Gastroesophageal sphincter (tissue), 4 donors: ENCODE measurements at regions not wholly inside any gene's neighbourhood (a gene's known extent, or its start where the extent isn't known, plus 50 kb on each side); places are given as distances from the start of the nearest gene placed in this dataset.

Experiments
- ATAC-seq: fragments of 150-250 bp; one replicate; pipeline ENCODE4 v1.9.1; 2016; ENCODE audit warnings: mild to moderate bottlenecking, moderate library complexity
- H3K27ac ChIP-seq, 4 donors: fragments of 200-600 bp; sonication (generic) in 3 of 4; 1 replicate in 3 of 4; 2 replicates in 1 of 4; pipeline ENCODE4 v1.5.1; 2016 to 2019
- H3K27me3 ChIP-seq: fragments of 200-600 bp; sonication (generic); one replicate; pipeline ENCODE4 v1.5.1; 2019
- H3K36me3 ChIP-seq, 2 donors: fragments of 200-600 bp; sonication (generic); one replicate each; pipeline ENCODE4 v1.5.1; 2019; ENCODE audit warnings: control low read depth in 1 of 2
- H3K4me1 ChIP-seq, 3 donors: fragments of 200-600 bp; sonication (generic); 1 replicate in 2 of 3; 2 replicates in 1 of 3; pipeline ENCODE4 v1.5.1; 2016 to 2019; ENCODE audit warnings: control low read depth in 2 of 3
- H3K4me3 ChIP-seq, 2 donors: fragments of 200-600 bp; sonication (generic); one replicate each; pipeline ENCODE4 v1.5.1; 2019; ENCODE audit warnings: mild to moderate bottlenecking in 1 of 2, moderate library complexity in 1 of 2
- H3K9me3 ChIP-seq, 3 donors: fragments of 200-600 bp; sonication (generic); one replicate each; pipeline ENCODE4 v1.5.1; 2017 to 2019; ENCODE audit warnings: control low read depth in 2 of 3
- EP300 ChIP-seq: sonication (generic); formaldehyde crosslinking; IDR thresholded peaks from one replicate; pipeline ENCODE4 v1.6.1; 2017; ENCODE audit warnings: antibody characterized with exemption, mild to moderate bottlenecking
- POLR2A ChIP-seq, 2 donors: fragments of 450-650 bp; IDR thresholded peaks; one replicate each; pipeline ENCODE4 v1.6.1; 2017; ENCODE audit warnings: antibody characterized with exemption in 2 of 2, mild to moderate bottlenecking in 2 of 2, moderate library complexity in 1 of 2
- POLR2AphosphoS5 ChIP-seq: sonication (generic); formaldehyde crosslinking; IDR thresholded peaks from one replicate; pipeline ENCODE4 v1.6.1; 2017; ENCODE audit warnings: antibody characterized with exemption
- WGBS, 2 donors: methylation state at CpG; one replicate each; pipeline ENCODE4 v1.1.5; 2018; ENCODE audit warnings: low coverage in 1 of 2; 5-methylcytosine and 5-hydroxymethylcytosine counted together
- TF ChIP-seq, protein P1 (sequence below), 4 experiments: fragments of 200-600 bp in 2 of 4; fragments of 450-650 bp in 2 of 4; sonication (generic) in 1 of 4; IDR thresholded peaks; one replicate each; pipeline ENCODE4 v1.5.1; 2017 to 2019; ENCODE audit warnings: antibody characterized with exemption in 4 of 4, mild to moderate bottlenecking in 2 of 4, moderate library complexity in 2 of 4

GRCh38 chr10:8150401-8150905 lies 96.0 kb downstream of the GATA3 start:
- H3K27ac ChIP-seq: no peak overlapping the region
- peaks cover 27% of the 10 kb centered on the region for H3K27me3 ChIP-seq
- no peaks in the 10 kb centered on the region for H3K4me1 ChIP-seq
- H3K9me3 ChIP-seq: no peaks in the 10 kb centered on the region
- TF ChIP-seq EP300: no peak
- TF ChIP-seq, protein P1, sequence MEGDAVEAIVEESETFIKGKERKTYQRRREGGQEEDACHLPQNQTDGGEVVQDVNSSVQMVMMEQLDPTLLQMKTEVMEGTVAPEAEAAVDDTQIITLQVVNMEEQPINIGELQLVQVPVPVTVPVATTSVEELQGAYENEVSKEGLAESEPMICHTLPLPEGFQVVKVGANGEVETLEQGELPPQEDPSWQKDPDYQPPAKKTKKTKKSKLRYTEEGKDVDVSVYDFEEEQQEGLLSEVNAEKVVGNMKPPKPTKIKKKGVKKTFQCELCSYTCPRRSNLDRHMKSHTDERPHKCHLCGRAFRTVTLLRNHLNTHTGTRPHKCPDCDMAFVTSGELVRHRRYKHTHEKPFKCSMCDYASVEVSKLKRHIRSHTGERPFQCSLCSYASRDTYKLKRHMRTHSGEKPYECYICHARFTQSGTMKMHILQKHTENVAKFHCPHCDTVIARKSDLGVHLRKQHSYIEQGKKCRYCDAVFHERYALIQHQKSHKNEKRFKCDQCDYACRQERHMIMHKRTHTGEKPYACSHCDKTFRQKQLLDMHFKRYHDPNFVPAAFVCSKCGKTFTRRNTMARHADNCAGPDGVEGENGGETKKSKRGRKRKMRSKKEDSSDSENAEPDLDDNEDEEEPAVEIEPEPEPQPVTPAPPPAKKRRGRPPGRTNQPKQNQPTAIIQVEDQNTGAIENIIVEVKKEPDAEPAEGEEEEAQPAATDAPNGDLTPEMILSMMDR (IDR thresholded peaks at IDR 0.05): no peak
- TF ChIP-seq POLR2A (IDR thresholded peaks at IDR 0.05): no peak
- no peak for TF ChIP-seq POLR2AphosphoS5
- WGBS, 2 donors: 28 to 32% methylated on average over 6 to 7 of the region's 7 CpGs
- ATAC-seq: no peak
- no peaks in the 10 kb centered on the region for H3K36me3 ChIP-seq
- H3K4me3 ChIP-seq: no peak overlapping the region

DNA sequence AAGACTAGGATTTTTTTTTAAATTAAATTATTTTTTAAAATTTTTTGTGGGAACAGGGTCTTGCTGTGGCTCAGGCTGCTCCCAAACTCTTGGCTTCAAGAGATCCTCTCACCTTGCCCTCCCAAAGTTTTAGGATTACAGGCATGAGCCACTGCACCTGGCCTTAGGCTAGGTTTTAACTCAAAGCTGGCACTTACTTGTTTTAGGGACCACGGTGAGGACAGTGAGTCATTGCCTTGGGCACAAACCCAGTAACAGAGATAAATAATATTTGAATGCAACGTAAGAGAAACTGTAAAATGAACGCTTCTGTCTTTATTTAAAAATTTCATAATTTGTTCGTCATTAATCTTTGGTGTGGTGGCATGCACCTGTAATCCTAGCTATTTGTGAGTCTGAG lies 96.6 kb downstream of the GATA3 start:
- Histone ChIP-seq H3K4me1 (no peaks in the 10 kb centered on the region), H3K27me3 (peaks cover 27% of the 10 kb centered on the region), H3K27ac (no peak overlapping the region), H3K9me3 (no peaks in the 10 kb centered on the region), H3K4me3 (no peak overlapping the region), H3K36me3 (no peaks in the 10 kb centered on the region)
- WGBS, 2 donors: 50 to 57% methylated on average over 4 of the region's 4 CpGs
- TF ChIP-seq, protein P1 (IDR thresholded peaks at IDR 0.05): no peak
- TF ChIP-seq POLR2A (IDR thresholded peaks at IDR 0.05): no peak
- no peak for TF ChIP-seq POLR2AphosphoS5
- no peak for TF ChIP-seq EP300
- ATAC-seq: no peak

GRCh38 chr10:8156918-8157317 lies 102.4 kb downstream of the GATA3 start:
- no peak overlapping the region for H3K4me3 ChIP-seq
- no peak for ATAC-seq
- H3K27me3 ChIP-seq: peaks cover 10% of the 10 kb centered on the region
- H3K36me3 ChIP-seq: no peaks in the 10 kb centered on the region
- 100% methylated on average over 2 to 4 of the region's 4 CpGs for WGBS, 2 donors
- TF ChIP-seq, protein P1 (IDR thresholded peaks at IDR 0.05): no peak
- TF ChIP-seq POLR2AphosphoS5: no peak
- TF ChIP-seq POLR2A (IDR thresholded peaks at IDR 0.05): no peak
- no peak for TF ChIP-seq EP300
- H3K27ac ChIP-seq: no peak overlapping the region
- H3K9me3 ChIP-seq: no peaks in the 10 kb centered on the region
- no peaks in the 10 kb centered on the region for H3K4me1 ChIP-seq

DNA sequence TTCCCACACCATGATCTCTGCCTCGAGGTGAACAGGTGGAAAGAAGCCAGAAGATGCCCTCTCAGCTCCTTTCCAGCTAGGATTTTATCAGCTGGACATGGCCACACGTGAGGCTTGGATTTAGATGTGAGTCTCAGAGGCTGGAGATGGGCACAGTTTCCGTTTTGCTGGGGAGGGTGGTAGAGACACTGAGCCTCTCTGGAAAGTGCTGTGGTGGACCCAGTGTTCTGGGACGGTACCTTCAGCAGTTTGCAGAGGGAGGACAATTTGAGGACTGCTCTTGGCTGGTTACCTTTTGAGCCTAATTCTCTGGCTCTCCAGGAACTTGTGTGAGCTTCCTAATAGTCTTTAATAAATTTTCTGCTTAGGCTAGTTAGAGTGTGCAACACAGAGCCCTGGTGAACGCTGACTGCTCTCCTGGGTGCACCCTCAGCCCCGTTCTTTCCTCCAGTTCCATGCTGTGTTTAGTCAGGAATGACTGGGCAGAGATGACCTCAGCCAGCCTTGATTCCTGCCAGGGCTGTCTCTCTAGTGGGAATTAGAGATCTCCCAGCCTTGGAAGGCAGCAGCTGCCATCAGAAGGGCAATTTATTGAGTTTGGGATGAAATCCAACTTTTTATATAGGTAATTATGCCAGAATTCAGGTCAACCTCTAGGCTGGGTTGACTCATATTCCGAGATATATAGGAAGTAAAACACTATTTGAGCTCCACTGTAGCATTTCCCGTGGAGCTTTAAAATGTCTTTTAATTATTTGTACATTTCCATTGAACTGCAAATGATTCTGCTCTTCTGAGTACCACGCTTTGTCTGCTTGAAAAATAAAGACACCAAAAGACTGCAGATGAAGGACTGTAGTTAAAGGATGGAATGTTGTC lies 103.9 kb downstream of the GATA3 start:
- H3K27ac ChIP-seq: no peak overlapping the region
- WGBS, 2 donors: 65 to 68% methylated on average over 7 to 9 of the region's 9 CpGs
- TF ChIP-seq POLR2AphosphoS5 (no peak), POLR2A (IDR thresholded peaks at IDR 0.05) (no peak), EP300 (no peak)
- TF ChIP-seq, protein P1 (IDR thresholded peaks at IDR 0.05): no peak
- no peaks in the 10 kb centered on the region for H3K36me3 ChIP-seq
- peaks cover 6% of the 10 kb centered on the region for H3K27me3 ChIP-seq
- H3K9me3 ChIP-seq: no peaks in the 10 kb centered on the region
- H3K4me1 ChIP-seq: no peaks in the 10 kb centered on the region
- H3K4me3 ChIP-seq: no peak overlapping the region
- ATAC-seq: no peak
